OCI-LY1 (cell line): ENCODE measurements at regions not wholly inside any gene's neighbourhood (a gene's known extent, or its start where the extent isn't known, plus 50 kb on each side); places are given as distances from the start of the nearest gene placed in this dataset.

ENCODE experiments used
- H2AFZ ChIP-seq: fragments of 200-600 bp; sonication (generic), shearing (Covaris generic); 2 replicates; pipeline ENCODE4 v1.6.0; 2014; ENCODE audit warnings: antibody characterized with exemption, mild to moderate bottlenecking, low read length
- H3F3A ChIP-seq: fragments of 200-600 bp; sonication (generic), shearing (Covaris generic); 2 replicates; pipeline ENCODE4 v1.6.0; 2014; ENCODE audit warnings: mild to moderate bottlenecking, antibody characterized with exemption, low read length, moderate library complexity; ENCODE audit not compliant: insufficient read depth
- H3K27ac ChIP-seq: fragments of 200-600 bp; sonication (generic); 2 replicates; pipeline ENCODE4 v1.5.1; 2014; ENCODE audit warnings: low read length, mixed run types, mild to moderate bottlenecking, low read depth; ENCODE audit not compliant: poor library complexity, severe bottlenecking
- H3K27me3 ChIP-seq: fragments of 200-600 bp; sonication (generic); 2 replicates; pipeline ENCODE4 v1.6.0; 2014; ENCODE audit warnings: antibody characterized with exemption, mild to moderate bottlenecking, low read length, moderate library complexity; ENCODE audit not compliant: insufficient read depth
- H3K36me3 ChIP-seq: fragments of 200-600 bp; sonication (generic); 2 replicates; pipeline ENCODE4 v1.6.1; 2014; ENCODE audit warnings: mild to moderate bottlenecking, antibody characterized with exemption, low read length, moderate library complexity, mixed read lengths; ENCODE audit not compliant: insufficient read depth
- H3K4me1 ChIP-seq: fragments of 200-600 bp; sonication (generic); 2 replicates; pipeline ENCODE4 v1.5.1; 2014; ENCODE audit warnings: mild to moderate bottlenecking, low read length, moderate library complexity; ENCODE audit not compliant: insufficient read depth, severe bottlenecking
- H3K4me2 ChIP-seq: fragments of 200-600 bp; sonication (generic), shearing (Covaris generic); 2 replicates; pipeline ENCODE4 v1.6.1; 2014; ENCODE audit warnings: low read length
- H3K4me3 ChIP-seq: fragments of 200-600 bp; sonication (generic); 2 replicates; pipeline ENCODE4 v1.5.1; 2014; ENCODE audit warnings: low read length, low read depth, mild to moderate bottlenecking, mixed read lengths; ENCODE audit not compliant: poor library complexity, severe bottlenecking
- H3K79me2 ChIP-seq: fragments of 200-600 bp; shearing (Covaris generic); 2 replicates; pipeline ENCODE4 v1.6.1; 2016; ENCODE audit warnings: mixed run types, low read length, mixed read lengths; ENCODE audit not compliant: insufficient read depth
- H3K9ac ChIP-seq: fragments of 200-600 bp; sonication (generic), shearing (Covaris generic); 2 replicates; pipeline ENCODE4 v1.6.1; 2014; ENCODE audit warnings: mild to moderate bottlenecking, low read length, mixed read lengths
- H3K9me2 ChIP-seq: fragments of 200-600 bp; sonication (generic), shearing (Covaris generic); 2 replicates; pipeline ENCODE4 v1.6.1; 2014; ENCODE audit warnings: low read depth, mild to moderate bottlenecking, low read length, mixed read lengths
- H3K9me3 ChIP-seq: fragments of 200-600 bp; shearing (Covaris generic); 2 replicates; pipeline ENCODE4 v1.6.1; 2014; ENCODE audit warnings: low read length, mixed read lengths
- H4K20me1 ChIP-seq: fragments of 200-600 bp; sonication (generic), shearing (Covaris generic); 2 replicates; pipeline ENCODE4 v1.6.0; 2016; ENCODE audit warnings: mild to moderate bottlenecking, low read length; ENCODE audit not compliant: insufficient read depth
- EZH2 ChIP-seq: fragments of 200-600 bp; sonication (generic), shearing (Covaris generic); IDR thresholded peaks from 2 replicates; pipeline ENCODE4 v1.8.0; 2017; ENCODE audit warnings: borderline replicate concordance, mixed run types, mild to moderate bottlenecking, antibody characterized with exemption, low read length, moderate library complexity, mixed read lengths
- TF ChIP-seq, protein P1 (sequence below): fragments of 200-600 bp; sonication (generic), shearing (Covaris generic); IDR thresholded peaks from 2 replicates; pipeline ENCODE4 v1.5.1; 2017; ENCODE audit warnings: mild to moderate bottlenecking, antibody characterized with exemption, low read length, moderate library complexity, mixed read lengths

DNA sequence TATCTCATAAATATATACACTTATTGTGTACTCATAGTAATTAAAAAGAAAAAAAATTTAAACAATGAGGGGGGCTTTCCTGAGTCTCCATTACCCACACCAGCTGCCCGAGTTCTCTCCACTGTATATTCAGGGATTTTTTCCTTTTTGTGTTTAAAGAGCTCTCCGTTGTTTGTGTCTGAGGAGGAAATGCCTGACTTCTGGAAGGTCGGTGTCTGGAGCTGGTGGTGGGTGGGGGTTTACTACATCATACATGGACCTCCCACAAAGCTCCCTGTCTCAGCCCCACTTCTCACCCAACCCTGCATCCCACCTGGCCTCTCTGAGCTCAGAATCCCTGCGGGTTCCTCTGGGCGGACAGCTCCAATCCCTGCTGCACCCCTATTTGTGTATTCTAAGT is 64.1 kb upstream of the ETV3 start:
- H3K27ac ChIP-seq, result no peak overlapping the region
- no peaks in the 10 kb centered on the region; the same call in 1 of the 2 replicates for H3K27me3 ChIP-seq
- no peak overlapping the region for H3K4me3 ChIP-seq
- no peaks in the 10 kb centered on the region for H3K36me3 ChIP-seq
- H3F3A ChIP-seq, result no peaks in the 10 kb centered on the region
- H3K79me2 ChIP-seq, result no peaks in the 10 kb centered on the region
- no peaks in the 10 kb centered on the region for H4K20me1 ChIP-seq
- no peak overlapping the region for H3K4me2 ChIP-seq
- no peak overlapping the region for H2AFZ ChIP-seq
- H3K4me1 ChIP-seq, result no peaks in the 10 kb centered on the region
- no peak overlapping the region for H3K9ac ChIP-seq
- TF ChIP-seq EZH2, result no peak
- TF ChIP-seq, protein P1, sequence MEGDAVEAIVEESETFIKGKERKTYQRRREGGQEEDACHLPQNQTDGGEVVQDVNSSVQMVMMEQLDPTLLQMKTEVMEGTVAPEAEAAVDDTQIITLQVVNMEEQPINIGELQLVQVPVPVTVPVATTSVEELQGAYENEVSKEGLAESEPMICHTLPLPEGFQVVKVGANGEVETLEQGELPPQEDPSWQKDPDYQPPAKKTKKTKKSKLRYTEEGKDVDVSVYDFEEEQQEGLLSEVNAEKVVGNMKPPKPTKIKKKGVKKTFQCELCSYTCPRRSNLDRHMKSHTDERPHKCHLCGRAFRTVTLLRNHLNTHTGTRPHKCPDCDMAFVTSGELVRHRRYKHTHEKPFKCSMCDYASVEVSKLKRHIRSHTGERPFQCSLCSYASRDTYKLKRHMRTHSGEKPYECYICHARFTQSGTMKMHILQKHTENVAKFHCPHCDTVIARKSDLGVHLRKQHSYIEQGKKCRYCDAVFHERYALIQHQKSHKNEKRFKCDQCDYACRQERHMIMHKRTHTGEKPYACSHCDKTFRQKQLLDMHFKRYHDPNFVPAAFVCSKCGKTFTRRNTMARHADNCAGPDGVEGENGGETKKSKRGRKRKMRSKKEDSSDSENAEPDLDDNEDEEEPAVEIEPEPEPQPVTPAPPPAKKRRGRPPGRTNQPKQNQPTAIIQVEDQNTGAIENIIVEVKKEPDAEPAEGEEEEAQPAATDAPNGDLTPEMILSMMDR, result no peak
- no peaks in the 10 kb centered on the region for H3K9me3 ChIP-seq
- H3K9me2 ChIP-seq, result no peaks in the 10 kb centered on the region

DNA sequence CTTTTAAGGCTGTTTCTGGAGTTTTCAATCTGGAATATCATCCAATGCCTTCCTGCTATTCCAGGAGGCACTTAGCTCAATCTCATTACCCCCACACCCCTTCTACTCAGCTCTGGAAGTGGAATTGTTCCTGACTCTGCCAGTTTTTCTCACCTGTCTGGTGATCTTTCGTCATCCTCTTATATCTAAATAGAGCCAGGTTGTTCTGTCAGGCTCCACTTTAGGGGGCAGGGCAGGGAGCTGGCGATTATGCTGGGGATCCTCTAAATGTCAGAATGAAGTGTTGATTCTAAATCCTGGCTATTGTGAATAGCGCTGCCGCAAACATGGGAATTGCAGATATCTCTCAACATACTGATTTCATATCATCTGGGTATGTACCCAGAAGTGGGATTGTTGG is 63.6 kb upstream of the ETV3 start:
- Histone ChIP-seq H3K79me2 (no peaks in the 10 kb centered on the region), H3K27ac (no peak overlapping the region), H3K4me1 (no peaks in the 10 kb centered on the region), H3K4me2 (no peak overlapping the region), H3K4me3 (no peak overlapping the region), H2AFZ (no peak overlapping the region), H3K9me2 (no peaks in the 10 kb centered on the region), H3K9me3 (no peaks in the 10 kb centered on the region), H3F3A (no peaks in the 10 kb centered on the region), H3K9ac (no peak overlapping the region), H4K20me1 (no peaks in the 10 kb centered on the region), H3K27me3 (no peaks in the 10 kb centered on the region; the same call in 1 of the 2 replicates), H3K36me3 (no peaks in the 10 kb centered on the region)
- TF ChIP-seq EZH2, result no peak
- TF ChIP-seq, protein P1, result no peak

DNA sequence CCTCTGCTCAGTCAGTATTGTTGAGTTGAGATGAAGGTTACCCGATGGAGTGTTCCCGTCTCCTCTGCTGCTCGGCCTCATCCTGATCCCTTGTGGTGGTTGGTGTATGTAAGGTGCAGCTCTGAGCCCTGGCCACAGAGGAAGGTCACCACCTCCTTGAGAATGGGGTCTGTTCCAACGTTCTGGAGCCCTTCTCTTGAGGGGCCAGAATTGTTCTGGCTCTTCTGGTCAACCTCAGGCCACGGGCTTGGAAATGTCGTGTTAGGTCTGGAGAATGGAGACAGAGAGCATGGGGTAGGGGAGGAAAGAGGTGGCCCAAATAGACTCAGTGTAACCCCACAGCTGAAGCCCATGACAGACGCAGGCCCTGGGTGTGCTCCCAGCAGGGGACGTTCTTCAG is 62.3 kb upstream of the ETV3 start:
- Histone ChIP-seq H3K27me3 (no peaks in the 10 kb centered on the region; the same call in 1 of the 2 replicates), H3K9me2 (no peaks in the 10 kb centered on the region), H3K27ac (no peak overlapping the region), H2AFZ (no peak overlapping the region), H3K79me2 (no peaks in the 10 kb centered on the region), H3K4me3 (no peak overlapping the region), H3K36me3 (no peaks in the 10 kb centered on the region), H3K4me1 (no peaks in the 10 kb centered on the region), H3F3A (no peaks in the 10 kb centered on the region), H3K9me3 (no peaks in the 10 kb centered on the region), H3K9ac (no peak overlapping the region), H4K20me1 (no peaks in the 10 kb centered on the region), H3K4me2 (no peak overlapping the region)
- TF ChIP-seq EZH2, result no peak
- TF ChIP-seq, protein P1, result no peak
